HG03095 (cell line): ENCODE measurements at regions not wholly inside any gene's neighbourhood (a gene's known extent, or its start where the extent isn't known, plus 50 kb on each side); places are given as distances from the start of the nearest gene placed in this dataset.
"Not testable (repeated sequence)": the region's sequence is repeated elsewhere in the genome, so short reads cannot be mapped to it uniquely, and the experiment has no call there.

ENCODE experiments used
- ATAC-seq: cut with Tn5 transposase; IDR thresholded peaks from one replicate; pipeline ENCODE4 v1.9.1; 2021; ENCODE audit warnings: moderate library complexity; ENCODE audit not compliant: unreplicated experiment

DNA sequence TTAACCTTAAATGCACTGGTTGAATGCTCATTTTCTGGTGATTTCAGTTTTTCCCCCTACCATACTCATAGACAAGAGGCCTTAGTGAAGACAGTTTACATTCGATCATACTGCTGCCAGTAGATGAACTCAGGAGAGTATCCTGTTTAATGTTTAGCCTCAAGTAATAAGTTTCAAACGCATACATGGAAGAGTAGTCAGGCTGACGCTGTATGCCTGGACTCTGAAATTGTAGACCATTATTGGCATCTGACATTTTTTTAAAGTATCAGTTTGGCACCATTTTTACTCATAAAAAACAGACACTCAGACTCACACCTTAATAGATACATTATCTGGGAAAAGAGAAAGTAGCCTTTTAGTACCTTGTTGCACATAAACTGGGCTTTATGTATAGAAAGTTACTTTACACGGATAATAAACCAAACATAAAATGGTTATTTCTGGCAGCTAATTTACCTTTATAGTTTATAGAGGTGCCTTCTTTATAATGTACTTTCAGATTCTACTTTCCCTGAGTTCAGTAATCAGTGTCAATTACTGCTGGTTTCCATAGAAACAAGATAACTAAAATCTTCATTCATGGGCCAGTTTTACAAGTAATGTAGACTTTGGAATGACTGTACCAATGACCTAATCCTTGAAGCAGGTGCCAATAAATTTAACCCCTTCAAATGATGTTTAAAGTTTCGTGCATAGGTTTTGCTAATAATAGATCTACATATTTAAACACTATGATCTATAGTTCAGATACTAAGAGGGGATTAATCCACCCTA is 183.8 kb upstream of the ITGA1 start:
- ATAC-seq, result no peak

- no peak for ATAC-seq
Observed at GRCh38 chr5:52605317-52606313, 182.1 kb upstream of the ITGA1 start.

GRCh38 chr5:52607227-52607824 is 180.4 kb upstream of the ITGA1 start:
- ATAC-seq, result no peak

- ATAC-seq, result no peak
Observed at GRCh38 chr5:52620315-52620714, 167.4 kb upstream of the ITGA1 start.

DNA sequence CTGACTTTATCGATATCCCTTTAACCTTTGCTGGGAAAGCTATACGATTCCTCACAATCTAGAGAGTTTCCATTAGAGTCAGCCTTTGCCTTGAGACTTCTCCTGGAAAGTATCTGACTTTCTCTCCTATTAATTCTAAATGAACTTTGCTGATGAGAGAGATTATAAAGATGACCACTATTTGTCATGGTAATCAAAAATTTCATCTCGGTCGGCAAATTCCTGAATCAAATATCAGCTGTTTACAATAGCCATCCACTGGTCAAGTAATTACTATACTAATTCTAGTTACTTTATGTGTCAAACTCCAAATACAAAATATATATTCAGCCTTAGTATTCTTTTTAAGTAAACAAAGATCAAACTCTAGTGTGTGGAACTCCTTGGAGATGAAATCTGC is 164.4 kb upstream of the ITGA1 start:
- no peak for ATAC-seq

DNA sequence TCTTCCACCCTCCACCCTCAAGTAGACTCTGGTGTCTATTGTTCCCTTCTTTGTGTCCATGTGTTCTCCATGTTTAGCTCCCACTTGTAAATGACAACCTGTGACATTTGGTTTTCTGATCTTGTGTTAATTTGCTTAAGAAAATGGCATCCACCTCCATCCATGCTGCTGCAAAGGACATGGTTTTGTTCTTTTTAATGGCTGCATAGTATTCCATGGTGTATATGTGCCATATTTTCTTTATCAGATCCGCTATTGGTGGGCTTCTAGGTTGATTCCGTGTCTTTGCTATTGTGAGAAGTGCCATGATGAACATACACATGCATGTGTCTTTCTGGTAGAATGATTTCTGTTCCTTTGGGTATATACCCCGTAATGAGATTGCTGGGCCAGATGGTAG is 163.4 kb upstream of the ITGA1 start:
- ATAC-seq, result no peak

- ATAC-seq, result no peak
Observed at GRCh38 chr5:52626312-52626711, 161.4 kb upstream of the ITGA1 start.

GRCh38 chr5:52627740-52628139 is 160.0 kb upstream of the ITGA1 start:
- no peak for ATAC-seq

GRCh38 chr5:52632281-52632680 is 155.4 kb upstream of the ITGA1 start:
- no peak for ATAC-seq

DNA sequence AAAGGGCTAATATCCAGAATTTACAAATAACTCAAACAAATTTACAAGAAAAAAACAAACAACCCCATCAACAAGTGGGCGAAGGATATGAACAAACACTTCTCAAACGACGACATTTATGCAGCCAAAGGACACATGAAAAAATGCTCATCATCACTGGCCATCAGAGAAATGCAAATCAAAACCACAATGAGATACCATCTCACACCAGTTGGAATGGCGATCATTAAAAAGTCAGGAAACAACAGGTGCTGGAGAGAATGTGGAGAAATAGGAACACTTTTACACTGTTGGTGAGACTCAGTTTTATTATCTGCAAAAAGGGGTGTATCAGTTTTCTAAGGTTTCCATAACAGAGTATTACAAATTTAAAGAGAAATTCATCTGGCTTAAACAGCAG is 153.5 kb upstream of the ITGA1 start:
- not testable (repeated sequence) for ATAC-seq

DNA sequence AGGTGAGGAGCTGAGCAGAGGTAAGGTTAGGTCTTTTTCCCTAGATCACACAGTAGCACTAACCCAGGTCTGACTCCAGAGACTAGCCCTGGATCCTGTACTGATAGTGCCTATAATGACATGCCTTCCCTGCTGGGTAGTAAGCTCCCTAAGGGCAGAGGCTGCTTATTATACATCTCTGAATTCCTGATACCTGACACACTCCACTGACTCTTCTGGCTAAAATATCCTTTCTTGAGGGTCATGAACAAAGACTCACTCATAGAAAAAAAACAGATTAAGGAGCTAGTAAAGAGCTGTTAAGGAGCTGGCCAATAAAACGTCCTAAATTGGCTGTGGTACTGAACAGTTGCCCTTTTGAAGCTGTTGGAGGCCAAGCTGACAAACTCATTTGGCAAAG is 149.0 kb upstream of the ITGA1 start:
- ATAC-seq, result no peak

- ATAC-seq, result no peak
Observed at GRCh38 chr5:52648726-52649125, 139.0 kb upstream of the ITGA1 start.

- no peak for ATAC-seq
Observed at GRCh38 chr5:52655163-52655562, 132.6 kb upstream of the ITGA1 start.

- no peak for ATAC-seq
Observed at GRCh38 chr5:52656569-52657246, 131.0 kb upstream of the ITGA1 start.

DNA sequence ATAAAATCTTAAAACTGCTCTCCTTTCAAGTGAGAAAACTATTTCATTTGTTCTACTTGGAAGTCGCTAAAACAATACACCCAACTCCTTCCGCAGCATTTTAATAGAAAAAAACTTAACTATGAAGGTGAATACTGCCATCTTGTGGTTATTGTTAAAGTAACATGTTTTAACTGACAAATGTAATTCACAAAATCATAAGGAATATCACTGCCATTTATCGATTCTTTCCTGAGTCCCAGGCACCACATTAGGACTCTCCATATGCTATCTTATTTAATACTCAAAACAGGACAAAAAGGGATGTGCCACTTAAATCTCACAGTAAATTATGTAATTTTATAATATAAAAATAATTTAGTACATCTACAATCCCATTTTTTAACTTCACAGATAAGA is 130.5 kb upstream of the ITGA1 start:
- no peak for ATAC-seq

GRCh38 chr5:52658246-52658645 is 129.5 kb upstream of the ITGA1 start:
- no peak for ATAC-seq

GRCh38 chr5:52660621-52661020 is 127.1 kb upstream of the ITGA1 start:
- ATAC-seq, result no peak

DNA sequence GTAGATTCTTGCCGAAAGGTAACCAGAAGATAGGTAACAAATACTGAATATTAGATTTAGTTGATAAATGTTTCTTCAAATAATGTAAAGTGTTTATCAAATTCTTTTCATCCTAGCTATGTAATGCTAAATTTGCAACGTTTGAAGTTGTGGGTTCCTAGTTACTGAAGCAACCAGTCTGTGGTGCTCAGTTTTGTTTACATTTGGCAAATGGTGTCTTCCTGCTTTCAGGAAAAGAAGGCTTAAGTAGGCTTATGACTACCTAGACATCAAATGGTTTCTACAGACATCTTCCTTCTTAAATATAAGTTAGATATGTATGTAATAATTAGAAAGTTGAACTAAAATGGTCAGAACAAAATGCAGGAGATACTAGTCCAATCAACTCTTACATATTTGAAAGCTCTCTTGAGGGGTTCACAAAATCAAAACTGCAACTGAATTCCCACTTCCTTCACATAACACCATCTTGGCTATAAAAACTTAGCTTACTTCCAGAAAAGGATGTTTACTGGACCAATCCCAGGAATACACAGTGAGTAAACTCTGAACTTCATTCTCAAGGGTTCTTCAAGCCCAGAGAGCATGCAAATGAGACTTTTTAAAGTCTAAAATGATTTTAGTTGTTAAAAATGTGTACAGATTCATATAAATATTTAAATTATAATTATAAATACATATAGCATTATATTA is 125.7 kb upstream of the ITGA1 start:
- no peak for ATAC-seq

- no peak for ATAC-seq
Observed at GRCh38 chr5:52665559-52665958, 122.2 kb upstream of the ITGA1 start.

DNA sequence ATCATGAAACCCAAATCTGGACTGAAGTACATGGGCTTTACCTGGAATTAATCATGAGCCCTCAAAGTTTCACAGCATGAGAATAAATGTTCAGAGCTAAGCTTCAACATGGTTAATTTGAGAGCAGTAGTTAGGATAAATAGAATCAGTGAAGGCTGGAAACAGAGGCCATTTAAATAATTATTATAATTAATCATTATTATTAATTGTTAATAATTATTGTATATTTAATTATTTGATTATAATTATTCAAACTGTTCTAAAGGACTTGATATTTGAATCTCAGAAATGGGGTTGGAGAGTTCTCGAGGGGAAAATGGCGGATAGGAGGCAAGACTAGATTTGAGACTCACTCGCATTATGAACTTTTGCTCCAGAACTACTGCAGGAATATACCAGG is 119.6 kb upstream of the ITGA1 start:
- ATAC-seq, result no peak
